Adrenal gland (tissue), 9 donors: ENCODE measurements at regions not wholly inside any gene's neighbourhood (a gene's known extent, or its start where the extent isn't known, plus 50 kb on each side); places are given as distances from the start of the nearest gene placed in this dataset.

Experiments
- DNase-seq, 7 donors: peaks; one replicate each; pipeline ENCODE4 v3.0.0-alpha.2; 2019 to 2020
- H3K27ac ChIP-seq, 5 donors: fragments of 200-600 bp; sonication (generic) in 4 of 5; 1 replicate in 3 of 5; 2 replicates in 2 of 5; pipeline versions ENCODE4 v1.5.1 to v1.8.0; 2016 to 2020; ENCODE audit warnings: mild to moderate bottlenecking in 1 of 5
- H3K27me3 ChIP-seq: fragments of 200-600 bp; 2 replicates; pipeline ENCODE4 v1.8.0; 2021
- H3K36me3 ChIP-seq, 2 donors: fragments of 200-600 bp; replicated peaks in 1 of 2; 1 replicate in 1 of 2; 2 replicates in 1 of 2; pipeline versions ENCODE4 v1.5.1 to v1.8.0; 2018 to 2022
- H3K4me1 ChIP-seq, 2 donors: fragments of 200-600 bp; replicated peaks in 1 of 2; 1 replicate in 1 of 2; 2 replicates in 1 of 2; pipeline versions ENCODE4 v1.5.1 to v1.8.0; 2018 to 2021
- H3K4me3 ChIP-seq, 4 donors: fragments of 200-600 bp; sonication (generic) in 3 of 4; one replicate each; pipeline ENCODE4 v1.5.1; 2016 to 2018
- H3K9me3 ChIP-seq, 3 donors: fragments of 200-600 bp; sonication (generic) in 1 of 3; replicated peaks in 1 of 3; 1 replicate in 2 of 3; 2 replicates in 1 of 3; pipeline versions ENCODE4 v1.5.1 to v1.8.0; 2016 to 2021
- CTCF ChIP-seq, 6 experiments: fragments of 450-650 bp in 4 of 6; fragments of 200-600 bp in 2 of 6; sonication (generic) in 1 of 6; IDR thresholded peaks; 1 replicate in 5 of 6; 2 replicates in 1 of 6; pipeline versions ENCODE4 v1.5.1 to v1.8.0; 2016 to 2021; ENCODE audit warnings: antibody characterized with exemption in 6 of 6, mild to moderate bottlenecking in 2 of 6, moderate library complexity in 1 of 6
- POLR2A ChIP-seq, 2 donors: fragments of 450-650 bp; IDR thresholded peaks; one replicate each; pipeline ENCODE4 v1.6.1; 2017; ENCODE audit warnings: antibody characterized with exemption in 2 of 2, mild to moderate bottlenecking in 2 of 2, moderate library complexity in 1 of 2
- WGBS, 4 donors: extraction: QIAGEN DNeasy Blood & Tissue Kit in 2 of 4; methylation state at CpG; one replicate each; pipeline versions ENCODE4 v1.1.5 to v1.1.7; 2013 to 2017; 5-methylcytosine and 5-hydroxymethylcytosine counted together
- intact Hi-C, 2 donors: fragments of 100-400 bp; cut with DNase I; formaldehyde crosslinking; loops; one replicate each; pipeline versions ENCODE4 v1.14.1 to v1.15.0; 2022 to 2023
- donor health status: healthy with polysubstance abuse.
- donor health status: Bipolar disorder and iron deficiency.
- donor health status: DM: yes; HTN: yes; CAD: no.
- donor health status: DM: no; HTN: no; CAD: no.
- donor health status: DM: no; HTN: no; CAD: no.

GRCh38 chr9:82495884-82496777, 507.6 kb downstream of the SPATA31D1 start:
- DNase-seq: no peak
- no peaks in the 10 kb centered on the region for H3K27me3 ChIP-seq
- H3K27ac ChIP-seq: no peak overlapping the region
- intact Hi-C loops: no loop called here
- H3K4me1 ChIP-seq: no peaks in the 10 kb centered on the region
- TF ChIP-seq CTCF (IDR thresholded peaks at IDR 0.05) (no peak), POLR2A (IDR thresholded peaks at IDR 0.05) (no peak)
- WGBS, 4 donors: 85 to 93% (median 88%) methylated on average over 14 to 16 of the region's 16 CpGs
- H3K36me3 ChIP-seq: no peaks in the 10 kb centered on the region
- H3K9me3 ChIP-seq: no peaks in the 10 kb centered on the region
- H3K4me3 ChIP-seq: no peak overlapping the region

- Histone ChIP-seq H3K9me3 (no peaks in the 10 kb centered on the region), H3K27ac (no peak overlapping the region), H3K4me1 (no peaks in the 10 kb centered on the region), H3K4me3 (no peak overlapping the region), H3K27me3 (no peaks in the 10 kb centered on the region), H3K36me3 (no peaks in the 10 kb centered on the region)
- TF ChIP-seq CTCF (IDR thresholded peaks at IDR 0.05): no peak
- no peak for TF ChIP-seq POLR2A (IDR thresholded peaks at IDR 0.05)
- intact Hi-C loops: no loop called here
- WGBS, 4 donors: 77 to 84% (median 80%) methylated on average over 3 of the region's 3 CpGs
- DNase-seq: no peak
Observed at GRCh38 chr9:82498541-82499317, 510.2 kb downstream of the SPATA31D1 start.

- H3K4me1 ChIP-seq: no peaks in the 10 kb centered on the region
- no peaks in the 10 kb centered on the region for H3K9me3 ChIP-seq
- H3K4me3 ChIP-seq: no peak overlapping the region
- TF ChIP-seq POLR2A (IDR thresholded peaks at IDR 0.05) (no peak), CTCF (IDR thresholded peaks at IDR 0.05) (no peak)
- no peak overlapping the region for H3K27ac ChIP-seq
- no peaks in the 10 kb centered on the region for H3K36me3 ChIP-seq
- intact Hi-C loops: no loop called here
- H3K27me3 ChIP-seq: no peaks in the 10 kb centered on the region
- DNase-seq: no peak
Observed at GRCh38 chr9:82499337-82499736, 510.8 kb downstream of the SPATA31D1 start.

- Histone ChIP-seq H3K27me3 (no peaks in the 10 kb centered on the region), H3K4me1 (no peaks in the 10 kb centered on the region), H3K36me3 (no peaks in the 10 kb centered on the region), H3K27ac (no peak overlapping the region), H3K9me3 (no peaks in the 10 kb centered on the region), H3K4me3 (no peak overlapping the region)
- no peak for TF ChIP-seq CTCF (IDR thresholded peaks at IDR 0.05)
- no peak for DNase-seq
- intact Hi-C loops: no loop called here
- WGBS, 4 donors: 64 to 90% (median 69%) methylated on average over 2 of the region's 2 CpGs
Observed at GRCh38 chr9:82504620-82505019, 516.0 kb downstream of the SPATA31D1 start.
